ENCODE measurements at regions not wholly inside any gene's neighbourhood (a gene's known extent, or its start where the extent isn't known, plus 50 kb on each side); places are given as distances from the start of the nearest gene placed in this dataset.

DNA sequence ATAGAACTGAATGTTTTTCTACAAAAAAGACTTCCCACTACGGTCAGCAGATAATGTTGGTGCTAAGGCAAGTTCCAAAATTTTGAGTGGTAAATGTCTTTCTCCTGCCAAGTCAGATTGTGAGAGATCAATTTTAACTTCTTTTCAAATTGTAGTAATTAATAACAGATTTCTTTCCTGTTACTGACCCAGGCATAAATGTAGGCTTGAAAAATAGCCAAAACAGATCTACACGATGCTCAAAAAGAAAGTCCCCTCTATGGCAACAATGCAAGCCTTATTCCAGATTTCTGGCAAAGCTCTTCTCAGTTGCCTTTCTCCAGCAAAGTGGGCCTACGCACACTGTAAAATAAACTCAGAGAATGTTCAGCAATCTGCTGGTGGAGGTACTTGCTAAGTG lies 641.0 kb upstream of the NRP1 start:
- TF ChIP-seq, protein P1, sequence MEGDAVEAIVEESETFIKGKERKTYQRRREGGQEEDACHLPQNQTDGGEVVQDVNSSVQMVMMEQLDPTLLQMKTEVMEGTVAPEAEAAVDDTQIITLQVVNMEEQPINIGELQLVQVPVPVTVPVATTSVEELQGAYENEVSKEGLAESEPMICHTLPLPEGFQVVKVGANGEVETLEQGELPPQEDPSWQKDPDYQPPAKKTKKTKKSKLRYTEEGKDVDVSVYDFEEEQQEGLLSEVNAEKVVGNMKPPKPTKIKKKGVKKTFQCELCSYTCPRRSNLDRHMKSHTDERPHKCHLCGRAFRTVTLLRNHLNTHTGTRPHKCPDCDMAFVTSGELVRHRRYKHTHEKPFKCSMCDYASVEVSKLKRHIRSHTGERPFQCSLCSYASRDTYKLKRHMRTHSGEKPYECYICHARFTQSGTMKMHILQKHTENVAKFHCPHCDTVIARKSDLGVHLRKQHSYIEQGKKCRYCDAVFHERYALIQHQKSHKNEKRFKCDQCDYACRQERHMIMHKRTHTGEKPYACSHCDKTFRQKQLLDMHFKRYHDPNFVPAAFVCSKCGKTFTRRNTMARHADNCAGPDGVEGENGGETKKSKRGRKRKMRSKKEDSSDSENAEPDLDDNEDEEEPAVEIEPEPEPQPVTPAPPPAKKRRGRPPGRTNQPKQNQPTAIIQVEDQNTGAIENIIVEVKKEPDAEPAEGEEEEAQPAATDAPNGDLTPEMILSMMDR (IDR thresholded peaks at IDR 0.05): no peak
- TF ChIP-seq POLR2A (IDR thresholded peaks at IDR 0.05): no peak
